ENCODE measurements at regions not wholly inside any gene's neighbourhood (a gene's known extent, or its start where the extent isn't known, plus 50 kb on each side); places are given as distances from the start of the nearest gene placed in this dataset.

GRCh38 chr5:92807085-92807484, 773.9 kb downstream of the NR2F1-AS1 start:
- TF ChIP-seq CTCF (IDR thresholded peaks at IDR 0.05): no peak

GRCh38 chr5:92805446-92805845, 775.6 kb downstream of the NR2F1-AS1 start:
- DNase-seq: no peak
- Histone ChIP-seq H3K4me3 (no peak overlapping the region), H3K36me3 (no peaks in the 10 kb centered on the region), H3K27ac (no peak overlapping the region), H3K4me1 (peaks cover 0 to 7% (median 0%) of the 10 kb centered on the region in 4 donors), H3K27me3 (no peaks in the 10 kb centered on the region), H3K9me3 (no peaks in the 10 kb centered on the region)
- no peak for TF ChIP-seq CTCF (IDR thresholded peaks at IDR 0.05)
- intact Hi-C loops (cut with DNase I; ENCODE audit: low total_unique reads): no loop called here

More at GRCh38 chr5:92807085-92807484, 773.9 kb downstream of the NR2F1-AS1 start:
- Histone ChIP-seq H3K9me3 (no peaks in the 10 kb centered on the region), H3K4me1 (peaks cover 0 to under 1% (median 0%) of the 10 kb centered on the region in 4 donors), H3K27me3 (no peaks in the 10 kb centered on the region), H3K36me3 (no peaks in the 10 kb centered on the region), H3K27ac (no peak overlapping the region), H3K4me3 (no peak overlapping the region)
- intact Hi-C loops (cut with DNase I; ENCODE audit: low total_unique reads): no loop called here
- DNase-seq: no peak

GRCh38 chr5:92801911-92802310, 779.1 kb downstream of the NR2F1-AS1 start:
- Histone ChIP-seq H3K27me3 (no peaks in the 10 kb centered on the region), H3K4me3 (no peak overlapping the region), H3K36me3 (no peaks in the 10 kb centered on the region), H3K9me3 (no peaks in the 10 kb centered on the region), H3K4me1 (peaks cover 0 to 7% (median 0%) of the 10 kb centered on the region in 4 donors), H3K27ac (no peak overlapping the region)
- intact Hi-C loops (cut with DNase I; ENCODE audit: low total_unique reads): no loop called here
- TF ChIP-seq CTCF (IDR thresholded peaks at IDR 0.05): no peak
- DNase-seq: no peak

- intact Hi-C loops (cut with DNase I; ENCODE audit: low total_unique reads): no loop called here
These were observed 780.7 kb downstream of the NR2F1-AS1 start for GRCh38 chr5:92800365-92800764.

GRCh38 chr5:92795633-92796032, 785.4 kb downstream of the NR2F1-AS1 start:
- Histone ChIP-seq H3K4me1 (no peaks in the 10 kb centered on the region), H3K9me3 (peaks cover 0 to 4% (median 0%) of the 10 kb centered on the region in 3 donors), H3K27me3 (no peaks in the 10 kb centered on the region), H3K36me3 (no peaks in the 10 kb centered on the region), H3K4me3 (no peak overlapping the region), H3K27ac (no peak overlapping the region)
- intact Hi-C loops (cut with DNase I; ENCODE audit: low total_unique reads): no loop called here
- no peak for DNase-seq
- TF ChIP-seq CTCF (IDR thresholded peaks at IDR 0.05): no peak

More at GRCh38 chr5:92800365-92800764, 780.7 kb downstream of the NR2F1-AS1 start:
- Histone ChIP-seq H3K27me3 (no peaks in the 10 kb centered on the region), H3K27ac (no peak overlapping the region), H3K36me3 (no peaks in the 10 kb centered on the region), H3K4me3 (no peak overlapping the region), H3K9me3 (peaks cover 0 to 3% (median 0%) of the 10 kb centered on the region in 3 donors), H3K4me1 (peaks cover 0 to 7% (median 0%) of the 10 kb centered on the region in 4 donors)
- no peak for DNase-seq
- no peak for TF ChIP-seq CTCF (IDR thresholded peaks at IDR 0.05)

GRCh38 chr5:92780057-92780456, 801.0 kb downstream of the NR2F1-AS1 start:
- intact Hi-C loops (cut with DNase I; ENCODE audit: low total_unique reads): no loop called here
- no peaks in the 10 kb centered on the region for H3K36me3 ChIP-seq
- H3K4me1 ChIP-seq: no peaks in the 10 kb centered on the region
- H3K27ac ChIP-seq: no peak overlapping the region
- H3K9me3 ChIP-seq: no peaks in the 10 kb centered on the region
- DNase-seq: no peak
- no peaks in the 10 kb centered on the region for H3K27me3 ChIP-seq
- H3K4me3 ChIP-seq: no peak overlapping the region
- no peak for TF ChIP-seq CTCF (IDR thresholded peaks at IDR 0.05)

All from tibial artery (tissue), 4 donors.